GM23248 (cell line): ENCODE measurements at regions not wholly inside any gene's neighbourhood (a gene's known extent, or its start where the extent isn't known, plus 50 kb on each side); places are given as distances from the start of the nearest gene placed in this dataset.
A peak's percentile ranks its signal among the peaks of the same experiment; 100 is the strongest.

Experiments used
- DNase-seq: peaks from one replicate; pipeline ENCODE4 v3.0.0-alpha.2; 2015
- H2AFZ ChIP-seq: fragments of 200-600 bp; sonication (generic); 2 replicates; pipeline ENCODE4 v1.6.1; 2016; ENCODE audit warnings: antibody characterized with exemption
- H3F3A ChIP-seq: fragments of 200-600 bp; sonication (generic); 2 replicates; pipeline ENCODE4 v1.6.1; 2016; ENCODE audit warnings: mild to moderate bottlenecking, antibody characterized with exemption, mixed run types; ENCODE audit not compliant: insufficient read depth
- H3K27ac ChIP-seq: fragments of 200-600 bp; sonication (generic); 2 replicates; pipeline ENCODE4 v1.5.1; 2016; ENCODE audit warnings: mild to moderate bottlenecking
- H3K27me3 ChIP-seq: fragments of 200-600 bp; sonication (generic); replicated peaks from 2 replicates; pipeline ENCODE4 v1.6.1; 2016; ENCODE audit warnings: mild to moderate bottlenecking; ENCODE audit not compliant: insufficient read depth
- H3K36me3 ChIP-seq: fragments of 200-600 bp; sonication (generic); 2 replicates; pipeline ENCODE4 v1.6.1; 2016; ENCODE audit warnings: low read depth, mild to moderate bottlenecking
- H3K4me1 ChIP-seq: fragments of 200-600 bp; sonication (generic); 2 replicates; pipeline ENCODE4 v1.6.1; 2016; ENCODE audit warnings: mild to moderate bottlenecking; ENCODE audit not compliant: insufficient read depth
- H3K4me2 ChIP-seq: fragments of 200-600 bp; sonication (generic); one replicate; pipeline ENCODE4 v1.6.1; 2016; ENCODE audit warnings: mild to moderate bottlenecking; ENCODE audit not compliant: unreplicated experiment
- H3K4me3 ChIP-seq: fragments of 200-600 bp; sonication (generic); 2 replicates; pipeline ENCODE4 v1.5.1; 2016; ENCODE audit warnings: mild to moderate bottlenecking
- H3K79me2 ChIP-seq: fragments of 200-600 bp; sonication (generic); 2 replicates; pipeline ENCODE4 v1.6.1; 2016; ENCODE audit warnings: mild to moderate bottlenecking; ENCODE audit not compliant: insufficient read depth
- H3K9ac ChIP-seq: fragments of 200-600 bp; sonication (generic); 2 replicates; pipeline ENCODE4 v1.6.1; 2016; ENCODE audit warnings: mild to moderate bottlenecking
- H3K9me2 ChIP-seq: fragments of 200-600 bp; sonication (generic); 2 replicates; pipeline ENCODE4 v1.6.1; 2016; ENCODE audit warnings: mixed run types, mild to moderate bottlenecking, moderate library complexity; ENCODE audit not compliant: insufficient read depth
- H3K9me3 ChIP-seq: fragments of 200-600 bp; sonication (generic); one replicate; pipeline ENCODE4 v1.6.1; 2017; ENCODE audit warnings: low read depth
- H4K20me1 ChIP-seq: fragments of 200-600 bp; sonication (generic); 2 replicates; pipeline ENCODE4 v1.6.0; 2016; ENCODE audit not compliant: insufficient read depth
- EZH2 ChIP-seq: fragments of 200-600 bp; sonication (generic); IDR thresholded peaks from 2 replicates; pipeline ENCODE4 v1.6.1; 2018; ENCODE audit warnings: antibody characterized with exemption, mild to moderate bottlenecking; ENCODE audit not compliant: insufficient read depth, poor library complexity, severe bottlenecking
- EZH2phosphoT487 ChIP-seq: fragments of 200-600 bp; sonication (generic); IDR thresholded peaks from 2 replicates; pipeline ENCODE4 v1.6.1; 2018; ENCODE audit warnings: antibody characterized with exemption, moderate library complexity, mild to moderate bottlenecking, low read depth; ENCODE audit not compliant: insufficient read depth
- WGBS, 2 experiments: methylation state at CpG; one replicate each; pipeline ENCODE4 v1.1.6; 2015 to 2017; ENCODE audit warnings: low lambda C conversion rate in 2 of 2, low coverage in 1 of 2; ENCODE audit errors: missing lambda C conversion rate in 2 of 2; 5-methylcytosine and 5-hydroxymethylcytosine counted together
- in situ Hi-C: fragments of 300-500 bp; cut with MboI; formaldehyde crosslinking; loops from 2 replicates; pipeline ENCODE4 v1.15.0; 2020

DNA sequence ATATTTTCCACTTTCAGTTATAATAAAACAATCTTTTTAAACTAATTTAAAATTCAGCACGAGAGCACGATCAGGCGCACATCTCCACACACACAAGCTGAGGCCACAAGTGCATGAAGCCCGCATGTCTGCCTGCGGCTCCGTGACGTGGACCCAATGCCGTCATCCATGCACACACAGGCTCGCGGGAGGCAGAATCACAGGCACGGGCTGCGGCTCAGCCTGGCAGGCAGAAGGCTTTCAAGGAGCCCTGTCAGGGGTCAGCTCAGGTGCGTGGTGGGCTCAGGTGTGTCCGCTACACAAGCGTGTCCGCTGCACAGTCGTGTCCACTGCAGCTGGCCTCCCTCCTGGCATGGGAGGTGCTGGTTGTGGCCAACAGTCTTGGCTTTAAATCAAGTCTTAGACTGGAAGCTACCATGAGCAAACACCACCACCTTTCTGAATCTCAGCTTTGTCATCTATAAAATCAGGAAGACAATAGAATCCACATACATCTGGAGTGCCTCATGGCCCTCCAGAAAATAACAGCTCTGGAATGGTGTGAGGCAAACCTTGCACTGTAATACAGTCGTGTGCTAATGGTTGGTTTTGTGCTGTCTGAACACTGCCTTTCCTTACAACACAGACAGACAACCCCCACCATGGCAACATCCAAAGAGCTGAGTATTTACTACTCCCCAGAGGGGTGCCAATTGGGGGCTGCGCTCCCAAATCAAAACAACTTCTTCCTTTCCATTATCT, 210.1 kb downstream of the NDUFA10 start:
- WGBS, 2 experiments, result 30 to 37% methylated on average over 19 of the region's 19 CpGs
- H3K9ac ChIP-seq, result no peak overlapping the region
- TF ChIP-seq EZH2 (no peak), EZH2phosphoT487 (no peak)
- no peaks in the 10 kb centered on the region for H3K4me1 ChIP-seq
- in situ Hi-C loops, result no loop called here
- H3K4me3 ChIP-seq, result no peak overlapping the region
- no peaks in the 10 kb centered on the region for H4K20me1 ChIP-seq
- no peaks in the 10 kb centered on the region for H3F3A ChIP-seq
- H3K79me2 ChIP-seq, result no peaks in the 10 kb centered on the region
- no peaks in the 10 kb centered on the region for H3K36me3 ChIP-seq
- H2AFZ ChIP-seq, result no peak overlapping the region
- H3K9me2 ChIP-seq, result no peaks in the 10 kb centered on the region
- DNase-seq, result peak; percentile 30
- peaks cover 10% of the 10 kb centered on the region; the same call in 1 of the 2 replicates for H3K27me3 ChIP-seq
- no peaks in the 10 kb centered on the region for H3K9me3 ChIP-seq
- H3K4me2 ChIP-seq, result no peak overlapping the region
- no peak overlapping the region for H3K27ac ChIP-seq

DNA sequence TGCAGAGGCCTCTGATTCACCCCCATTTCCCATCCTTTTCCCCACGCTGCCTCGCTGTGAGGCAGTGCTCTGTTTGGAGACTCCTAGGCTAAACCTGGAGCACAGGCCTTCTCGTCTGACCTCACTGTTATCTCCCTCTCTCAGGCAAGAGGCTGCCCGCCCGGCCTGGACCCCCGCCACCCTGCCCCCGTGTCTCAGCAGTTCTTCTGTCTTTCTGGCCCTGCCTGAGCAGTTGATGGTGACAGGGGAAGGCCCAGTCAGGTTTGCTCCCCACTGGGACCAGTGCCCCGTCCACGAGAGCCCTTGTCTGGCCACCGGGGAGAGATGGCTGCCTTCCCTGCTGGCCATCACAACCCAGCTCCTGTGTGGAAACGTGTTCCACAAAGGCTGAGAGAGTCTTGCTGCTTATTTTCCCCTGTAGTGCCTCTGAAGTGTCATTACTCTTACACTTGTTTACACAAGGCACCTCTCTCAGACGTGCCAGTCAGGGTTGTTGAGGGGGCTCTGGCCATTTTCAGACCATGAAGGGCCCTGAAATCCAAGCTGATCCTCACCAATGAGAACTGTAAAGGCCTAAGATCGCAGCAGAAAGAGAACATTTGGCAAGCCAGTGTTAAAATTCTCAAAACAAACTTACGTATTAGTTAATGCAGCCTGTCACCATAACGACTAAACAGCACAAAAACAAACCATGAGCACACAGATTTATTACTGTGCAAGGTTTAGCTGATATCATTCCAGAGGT, 210.9 kb downstream of the NDUFA10 start:
- no peaks in the 10 kb centered on the region for H4K20me1 ChIP-seq
- in situ Hi-C loops, result no loop called here
- H3K4me2 ChIP-seq, result no peak overlapping the region
- TF ChIP-seq EZH2, result no peak
- H3K9ac ChIP-seq, result no peak overlapping the region
- H2AFZ ChIP-seq, result no peak overlapping the region
- H3K27me3 ChIP-seq, result peaks cover 10% of the 10 kb centered on the region; the same call in 1 of the 2 replicates
- H3K27ac ChIP-seq, result no peak overlapping the region
- DNase-seq, result peak; percentile 21
- H3K4me3 ChIP-seq, result no peak overlapping the region
- 9% methylated on average over 15 of the region's 15 CpGs for WGBS, 2 experiments
- no peaks in the 10 kb centered on the region for H3K79me2 ChIP-seq
- H3K9me3 ChIP-seq, result no peaks in the 10 kb centered on the region
- H3F3A ChIP-seq, result no peaks in the 10 kb centered on the region
- no peaks in the 10 kb centered on the region for H3K9me2 ChIP-seq
- H3K4me1 ChIP-seq, result no peaks in the 10 kb centered on the region
- no peaks in the 10 kb centered on the region for H3K36me3 ChIP-seq

DNA sequence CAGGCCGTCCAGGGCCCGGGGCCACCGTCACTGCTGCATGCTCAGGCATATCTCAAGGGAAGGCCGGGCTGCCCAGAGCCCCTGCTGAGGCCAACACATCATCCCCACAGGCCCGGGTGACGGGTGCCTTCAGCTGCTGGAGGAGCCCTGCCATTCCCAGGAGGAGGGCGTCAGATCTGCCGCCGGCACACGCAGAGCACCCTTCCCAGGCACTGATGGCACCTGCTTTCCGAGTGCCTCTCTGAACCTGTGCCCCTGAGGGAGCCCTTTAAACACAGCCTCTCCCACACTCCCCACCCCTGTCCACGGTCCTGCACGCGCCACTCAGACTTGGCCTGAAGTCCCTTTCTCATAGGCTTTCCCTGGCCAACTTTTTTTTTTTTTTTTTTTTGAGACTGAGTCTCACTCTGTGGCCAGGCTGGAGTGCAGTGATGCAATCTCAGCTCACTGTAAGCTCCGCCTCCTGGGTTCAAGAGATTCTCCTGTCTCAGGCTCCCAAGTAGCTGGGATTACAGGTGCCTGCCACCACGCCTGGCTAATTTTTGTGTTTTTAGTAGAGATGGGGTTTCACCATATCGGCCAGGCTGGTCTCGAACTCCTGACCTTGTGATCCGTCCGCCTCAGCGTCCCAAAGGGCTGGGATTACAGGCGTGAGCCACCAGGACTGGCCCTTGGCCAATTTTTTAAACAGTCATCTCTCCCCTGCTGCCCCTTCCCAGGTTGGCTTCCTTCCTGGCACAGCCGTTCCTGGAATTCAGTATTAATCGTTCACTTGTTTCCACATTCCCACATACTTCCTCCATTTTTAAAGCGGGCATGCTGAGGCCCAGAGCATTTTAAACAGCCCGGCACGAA, 211.7 kb downstream of the NDUFA10 start:
- DNase-seq, result no peak
- Histone ChIP-seq H3F3A (no peaks in the 10 kb centered on the region), H3K79me2 (no peaks in the 10 kb centered on the region), H3K27me3 (peaks cover 10% of the 10 kb centered on the region; the same call in 1 of the 2 replicates), H3K4me3 (no peak overlapping the region), H3K27ac (no peak overlapping the region), H2AFZ (no peak overlapping the region), H3K36me3 (no peaks in the 10 kb centered on the region), H3K9me3 (no peaks in the 10 kb centered on the region), H4K20me1 (no peaks in the 10 kb centered on the region), H3K9me2 (no peaks in the 10 kb centered on the region), H3K4me1 (no peaks in the 10 kb centered on the region), H3K9ac (no peak overlapping the region), H3K4me2 (no peak overlapping the region)
- WGBS, 2 experiments, result 65 to 66% methylated on average over 27 of the region's 27 CpGs
- TF ChIP-seq EZH2phosphoT487, result no peak
- no peak for TF ChIP-seq EZH2
- in situ Hi-C loops, result no loop called here

DNA sequence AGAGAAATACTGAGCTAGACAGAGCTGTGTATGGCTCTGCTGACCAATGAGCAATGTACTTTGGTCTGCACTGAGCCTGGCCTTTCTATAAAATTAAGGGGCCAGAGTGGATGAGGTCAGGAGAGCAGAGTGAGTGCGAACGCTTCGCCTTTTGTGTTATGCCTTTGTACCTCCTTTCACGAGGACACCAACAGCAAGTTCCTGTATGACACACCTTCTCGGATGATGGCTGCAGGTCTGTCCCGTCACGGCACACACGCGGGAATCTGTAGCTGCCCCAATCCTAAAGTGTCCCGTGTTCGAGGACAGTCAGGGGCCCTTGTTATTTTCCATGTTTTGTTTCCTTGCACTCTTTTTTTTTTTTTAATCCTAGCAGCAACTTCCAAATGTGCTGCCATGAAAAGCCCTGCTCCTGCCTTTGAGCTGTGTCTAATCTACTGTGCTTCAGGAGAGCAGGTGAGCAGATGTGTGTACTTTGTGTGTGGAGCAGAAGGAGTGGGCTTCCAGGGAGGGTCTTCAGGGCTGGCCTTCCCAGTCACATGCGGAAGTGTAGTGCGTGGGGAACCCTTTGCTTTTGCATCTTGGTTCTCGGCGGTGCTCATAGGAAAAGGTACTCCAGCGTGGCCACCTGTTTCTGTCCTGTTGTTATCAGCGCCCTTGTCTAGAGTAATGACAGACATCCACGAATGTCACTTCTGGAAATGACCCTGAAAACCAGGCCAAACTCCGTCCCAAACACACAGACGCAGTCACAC, 213.2 kb downstream of the NDUFA10 start:
- no peaks in the 10 kb centered on the region for H3K36me3 ChIP-seq
- in situ Hi-C loops, result no loop called here
- H3K27ac ChIP-seq, result no peak overlapping the region
- TF ChIP-seq EZH2phosphoT487 (no peak), EZH2 (no peak)
- H3K4me1 ChIP-seq, result no peaks in the 10 kb centered on the region
- no peaks in the 10 kb centered on the region for H3K9me2 ChIP-seq
- no peaks in the 10 kb centered on the region for H3K9me3 ChIP-seq
- no peaks in the 10 kb centered on the region for H4K20me1 ChIP-seq
- no peak for DNase-seq
- H3K27me3 ChIP-seq, result peaks cover 10% of the 10 kb centered on the region; the same call in 1 of the 2 replicates
- H3K4me2 ChIP-seq, result no peak overlapping the region
- H3K79me2 ChIP-seq, result no peaks in the 10 kb centered on the region
- no peak overlapping the region for H2AFZ ChIP-seq
- 71 to 72% methylated on average over 20 of the region's 20 CpGs for WGBS, 2 experiments
- no peak overlapping the region for H3K4me3 ChIP-seq
- H3K9ac ChIP-seq, result no peak overlapping the region
- H3F3A ChIP-seq, result no peaks in the 10 kb centered on the region
